ENCODE measurements at regions not wholly inside any gene's neighbourhood (a gene's known extent, or its start where the extent isn't known, plus 50 kb on each side); places are given as distances from the start of the nearest gene placed in this dataset.

GRCh38 chr10:130571674-130572073 lies 435.5 kb downstream of the GLRX3 start:
- no peak for DNase-seq

- no peak for DNase-seq
These were observed 437.3 kb downstream of the GLRX3 start for GRCh38 chr10:130573446-130573845.

GRCh38 chr10:130575756-130576285 lies 439.6 kb downstream of the GLRX3 start:
- DNase-seq = no peak

- no peak for DNase-seq
These were observed 440.2 kb downstream of the GLRX3 start for GRCh38 chr10:130576427-130576826.

- no peak for DNase-seq
These were observed 440.8 kb downstream of the GLRX3 start for GRCh38 chr10:130577039-130577438.

- DNase-seq = no peak
These were observed 442.5 kb downstream of the GLRX3 start for GRCh38 chr10:130578532-130579289.

- no peak for DNase-seq
These were observed 443.7 kb downstream of the GLRX3 start for GRCh38 chr10:130579913-130580312.

GRCh38 chr10:130580975-130581374 lies 444.8 kb downstream of the GLRX3 start:
- DNase-seq = no peak

GRCh38 chr10:130587718-130588117 lies 451.5 kb downstream of the GLRX3 start:
- no peak for DNase-seq

GRCh38 chr10:130606001-130606405 lies 469.8 kb downstream of the GLRX3 start:
- no peak for DNase-seq

GRCh38 chr10:130607366-130607765 lies 471.2 kb downstream of the GLRX3 start:
- DNase-seq = no peak

GRCh38 chr10:130611239-130611638 lies 475.0 kb downstream of the GLRX3 start:
- no peak for DNase-seq

- no peak for DNase-seq
These were observed 479.3 kb downstream of the GLRX3 start for GRCh38 chr10:130615457-130615856.

GRCh38 chr10:130617985-130618384 lies 481.8 kb downstream of the GLRX3 start:
- no peak for DNase-seq

- DNase-seq = no peak
These were observed 482.5 kb downstream of the GLRX3 start for GRCh38 chr10:130618647-130619046.

- no peak for DNase-seq
These were observed 485.1 kb downstream of the GLRX3 start for GRCh38 chr10:130621231-130621775.

- DNase-seq = no peak
These were observed 487.6 kb downstream of the GLRX3 start for GRCh38 chr10:130623680-130624267.

- no peak for DNase-seq
These were observed 491.3 kb downstream of the GLRX3 start for GRCh38 chr10:130627346-130628045.

- no peak for DNase-seq
These were observed 493.9 kb downstream of the GLRX3 start for GRCh38 chr10:130630135-130630534.

GRCh38 chr10:130631142-130632096 lies 495.2 kb downstream of the GLRX3 start:
- DNase-seq = no peak

- no peak for DNase-seq
These were observed 498.6 kb downstream of the GLRX3 start for GRCh38 chr10:130634816-130635215.

GRCh38 chr10:130635528-130635927 lies 499.3 kb downstream of the GLRX3 start:
- DNase-seq = no peak

All from COR-L47 (cell line).